ENCODE measurements at regions not wholly inside any gene's neighbourhood (a gene's known extent, or its start where the extent isn't known, plus 50 kb on each side); places are given as distances from the start of the nearest gene placed in this dataset.

DNA sequence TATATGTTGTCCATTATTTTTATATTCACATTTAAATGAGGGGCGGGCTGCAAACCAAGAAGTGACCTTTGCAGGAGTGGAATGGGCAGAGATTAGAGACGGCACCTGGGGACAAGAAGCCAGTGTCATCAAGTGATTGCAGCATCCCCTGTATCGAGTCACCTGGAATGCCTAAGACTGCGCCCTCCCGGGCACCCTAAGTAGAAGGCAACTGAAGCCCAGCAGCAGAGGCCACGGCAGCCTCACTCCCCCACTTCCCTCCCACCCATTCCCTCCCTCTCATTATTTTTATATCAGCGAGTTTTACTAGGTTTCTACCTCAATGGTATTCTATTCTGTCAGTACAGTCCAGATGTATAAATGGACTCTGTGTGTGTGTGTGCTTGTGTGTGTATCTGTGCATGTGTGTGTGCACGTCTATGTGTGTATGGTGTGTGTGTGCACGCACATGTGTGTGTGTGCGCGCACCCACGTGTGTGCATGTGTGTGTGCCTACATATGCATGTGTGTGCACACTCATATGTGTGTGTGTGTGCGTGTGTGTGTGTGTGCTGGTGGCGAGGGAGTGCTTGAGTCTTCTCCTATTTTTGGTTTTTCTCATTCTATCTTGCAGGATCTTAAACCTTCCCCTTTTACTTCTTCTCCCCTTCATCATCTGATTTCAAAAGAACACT lies 106.8 kb upstream of the SLC66A3 start:
- TF ChIP-seq, protein P1, sequence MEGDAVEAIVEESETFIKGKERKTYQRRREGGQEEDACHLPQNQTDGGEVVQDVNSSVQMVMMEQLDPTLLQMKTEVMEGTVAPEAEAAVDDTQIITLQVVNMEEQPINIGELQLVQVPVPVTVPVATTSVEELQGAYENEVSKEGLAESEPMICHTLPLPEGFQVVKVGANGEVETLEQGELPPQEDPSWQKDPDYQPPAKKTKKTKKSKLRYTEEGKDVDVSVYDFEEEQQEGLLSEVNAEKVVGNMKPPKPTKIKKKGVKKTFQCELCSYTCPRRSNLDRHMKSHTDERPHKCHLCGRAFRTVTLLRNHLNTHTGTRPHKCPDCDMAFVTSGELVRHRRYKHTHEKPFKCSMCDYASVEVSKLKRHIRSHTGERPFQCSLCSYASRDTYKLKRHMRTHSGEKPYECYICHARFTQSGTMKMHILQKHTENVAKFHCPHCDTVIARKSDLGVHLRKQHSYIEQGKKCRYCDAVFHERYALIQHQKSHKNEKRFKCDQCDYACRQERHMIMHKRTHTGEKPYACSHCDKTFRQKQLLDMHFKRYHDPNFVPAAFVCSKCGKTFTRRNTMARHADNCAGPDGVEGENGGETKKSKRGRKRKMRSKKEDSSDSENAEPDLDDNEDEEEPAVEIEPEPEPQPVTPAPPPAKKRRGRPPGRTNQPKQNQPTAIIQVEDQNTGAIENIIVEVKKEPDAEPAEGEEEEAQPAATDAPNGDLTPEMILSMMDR (IDR thresholded peaks at IDR 0.05), result no peak
- no peak for TF ChIP-seq EP300 (IDR thresholded peaks at IDR 0.05)
- TF ChIP-seq POLR2A (IDR thresholded peaks at IDR 0.05), result no peak

All from gastroesophageal sphincter (tissue), 3 donors.